ENCODE measurements at regions not wholly inside any gene's neighbourhood (a gene's known extent, or its start where the extent isn't known, plus 50 kb on each side); places are given as distances from the start of the nearest gene placed in this dataset.

- TF ChIP-seq EZH2phosphoT487 (IDR thresholded peaks at IDR 0.05; ENCODE audit: insufficient read depth, low read depth) (no peak), EZH2 (IDR thresholded peaks at IDR 0.05; ENCODE audit: insufficient read depth, poor library complexity, severe bottlenecking) (no peak)
These were observed 400.6 kb upstream of the IGFBP3 start for GRCh38 chr7:46321556-46322205.

All from GM23248 (cell line).